Neural progenitor cell (in vitro differentiated cells): ENCODE measurements at regions not wholly inside any gene's neighbourhood (a gene's known extent, or its start where the extent isn't known, plus 50 kb on each side); places are given as distances from the start of the nearest gene placed in this dataset.

ENCODE experiments used
- CTCF ChIP-seq: fragments of 200-600 bp; sonication (generic); IDR thresholded peaks from 2 replicates; pipeline ENCODE4 v1.5.1; 2017; ENCODE audit warnings: antibody characterized with exemption, mild to moderate bottlenecking
- EZH2phosphoT487 ChIP-seq: fragments of 200-600 bp; sonication (generic); IDR thresholded peaks from 2 replicates; pipeline ENCODE4 v1.6.1; 2017; ENCODE audit warnings: antibody characterized with exemption

GRCh38 chr2:60249879-60250278, 303.6 kb downstream of the BCL11A start:
- TF ChIP-seq CTCF (no peak), EZH2phosphoT487 (no peak)
